ENCODE measurements at regions not wholly inside any gene's neighbourhood (a gene's known extent, or its start where the extent isn't known, plus 50 kb on each side); places are given as distances from the start of the nearest gene placed in this dataset.

DNA sequence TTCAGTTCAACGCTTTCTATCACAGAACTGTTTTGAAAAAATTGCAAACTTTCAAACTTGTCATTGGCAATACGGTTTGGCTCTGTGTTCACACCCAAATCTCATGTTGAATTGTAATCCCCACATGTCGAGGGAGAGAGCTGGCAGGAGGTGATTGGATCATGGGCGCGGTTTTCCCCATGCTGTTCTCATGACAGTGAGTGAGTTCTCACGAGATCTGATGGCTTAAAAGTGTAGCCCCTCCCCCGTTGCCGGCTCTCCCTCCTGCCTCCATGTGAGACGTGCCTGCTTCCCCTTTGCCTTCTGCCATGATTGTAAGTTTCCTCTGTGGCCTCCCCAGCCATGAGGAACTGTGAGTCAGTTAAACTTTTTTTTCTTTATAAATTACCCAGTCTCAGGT lies 1144.0 kb downstream of the BRD1 start:
- ATAC-seq (ENCODE audit: insufficient number of reproducible peaks, low FRiP score, low read depth), result no peak
- DNase-seq (ENCODE audit: low spot score), result no peak
- no peak overlapping the region for H3K4me3 ChIP-seq
- no peaks in the 10 kb centered on the region for H3K36me3 ChIP-seq
- no peak overlapping the region for H3K27ac ChIP-seq
- H3K4me1 ChIP-seq (ENCODE audit: control insufficient read depth in 1 of 2, low read depth in 2 of 2), result no peaks in the 10 kb centered on the region
- no peaks in the 10 kb centered on the region for H3K9me3 ChIP-seq
- TF ChIP-seq, protein P1, sequence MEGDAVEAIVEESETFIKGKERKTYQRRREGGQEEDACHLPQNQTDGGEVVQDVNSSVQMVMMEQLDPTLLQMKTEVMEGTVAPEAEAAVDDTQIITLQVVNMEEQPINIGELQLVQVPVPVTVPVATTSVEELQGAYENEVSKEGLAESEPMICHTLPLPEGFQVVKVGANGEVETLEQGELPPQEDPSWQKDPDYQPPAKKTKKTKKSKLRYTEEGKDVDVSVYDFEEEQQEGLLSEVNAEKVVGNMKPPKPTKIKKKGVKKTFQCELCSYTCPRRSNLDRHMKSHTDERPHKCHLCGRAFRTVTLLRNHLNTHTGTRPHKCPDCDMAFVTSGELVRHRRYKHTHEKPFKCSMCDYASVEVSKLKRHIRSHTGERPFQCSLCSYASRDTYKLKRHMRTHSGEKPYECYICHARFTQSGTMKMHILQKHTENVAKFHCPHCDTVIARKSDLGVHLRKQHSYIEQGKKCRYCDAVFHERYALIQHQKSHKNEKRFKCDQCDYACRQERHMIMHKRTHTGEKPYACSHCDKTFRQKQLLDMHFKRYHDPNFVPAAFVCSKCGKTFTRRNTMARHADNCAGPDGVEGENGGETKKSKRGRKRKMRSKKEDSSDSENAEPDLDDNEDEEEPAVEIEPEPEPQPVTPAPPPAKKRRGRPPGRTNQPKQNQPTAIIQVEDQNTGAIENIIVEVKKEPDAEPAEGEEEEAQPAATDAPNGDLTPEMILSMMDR (IDR thresholded peaks at IDR 0.05), result no peak
- no peaks in the 10 kb centered on the region for H3K27me3 ChIP-seq (replicated peaks; ENCODE audit: insufficient read depth)

DNA sequence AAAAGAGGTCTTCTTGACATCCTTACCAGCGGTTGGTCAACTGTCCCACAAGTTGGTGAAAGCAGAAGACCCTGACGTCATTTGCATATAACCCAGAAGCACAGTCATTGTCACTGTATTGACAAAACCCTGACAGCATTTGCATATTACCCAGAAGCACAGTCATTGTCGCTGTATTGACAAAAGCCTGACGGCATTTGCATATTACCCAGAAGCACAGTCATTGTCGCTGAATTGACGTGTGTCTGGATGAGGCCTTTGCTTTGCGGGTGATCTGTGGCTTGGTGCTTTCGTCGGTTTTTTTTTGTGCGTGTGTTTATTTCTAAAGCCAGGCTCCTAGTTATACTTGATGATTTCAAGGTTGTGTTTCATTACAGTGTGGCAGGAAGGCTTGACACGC lies 1145.2 kb downstream of the BRD1 start:
- ATAC-seq (ENCODE audit: insufficient number of reproducible peaks, low FRiP score, low read depth), result no peak
- DNase-seq (ENCODE audit: low spot score), result no peak
- TF ChIP-seq, protein P1 (IDR thresholded peaks at IDR 0.05), result no peak
- H3K9me3 ChIP-seq, result no peaks in the 10 kb centered on the region
- no peak overlapping the region for H3K27ac ChIP-seq
- H3K27me3 ChIP-seq (replicated peaks; ENCODE audit: insufficient read depth), result no peaks in the 10 kb centered on the region
- no peaks in the 10 kb centered on the region for H3K36me3 ChIP-seq
- no peak overlapping the region for H3K4me3 ChIP-seq
- H3K4me1 ChIP-seq (ENCODE audit: control insufficient read depth in 1 of 2, low read depth in 2 of 2), result no peaks in the 10 kb centered on the region

DNA sequence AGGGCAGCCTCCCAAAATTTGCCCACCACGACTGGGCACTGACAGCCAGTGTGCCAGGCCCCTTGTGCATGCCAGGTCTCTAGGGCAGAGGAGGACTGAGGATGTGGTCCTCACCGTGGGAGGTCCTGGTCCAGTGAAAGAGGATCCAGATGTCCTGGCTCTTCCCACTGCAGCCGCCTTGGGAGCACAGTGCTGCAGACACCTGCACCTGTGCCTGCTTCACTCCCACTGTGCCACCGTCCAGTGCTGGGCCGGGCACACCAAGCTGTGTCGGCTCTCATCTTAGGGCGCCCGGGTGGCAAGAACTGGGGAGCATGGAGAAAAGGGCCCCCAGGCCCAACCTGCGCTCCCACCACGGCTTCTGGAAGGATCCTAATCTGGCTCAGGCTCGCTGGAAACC lies 1147.1 kb downstream of the BRD1 start:
- no peaks in the 10 kb centered on the region for H3K27me3 ChIP-seq (replicated peaks; ENCODE audit: insufficient read depth)
- TF ChIP-seq, protein P1 (IDR thresholded peaks at IDR 0.05), result no peak
- DNase-seq (ENCODE audit: low spot score), result no peak

DNA sequence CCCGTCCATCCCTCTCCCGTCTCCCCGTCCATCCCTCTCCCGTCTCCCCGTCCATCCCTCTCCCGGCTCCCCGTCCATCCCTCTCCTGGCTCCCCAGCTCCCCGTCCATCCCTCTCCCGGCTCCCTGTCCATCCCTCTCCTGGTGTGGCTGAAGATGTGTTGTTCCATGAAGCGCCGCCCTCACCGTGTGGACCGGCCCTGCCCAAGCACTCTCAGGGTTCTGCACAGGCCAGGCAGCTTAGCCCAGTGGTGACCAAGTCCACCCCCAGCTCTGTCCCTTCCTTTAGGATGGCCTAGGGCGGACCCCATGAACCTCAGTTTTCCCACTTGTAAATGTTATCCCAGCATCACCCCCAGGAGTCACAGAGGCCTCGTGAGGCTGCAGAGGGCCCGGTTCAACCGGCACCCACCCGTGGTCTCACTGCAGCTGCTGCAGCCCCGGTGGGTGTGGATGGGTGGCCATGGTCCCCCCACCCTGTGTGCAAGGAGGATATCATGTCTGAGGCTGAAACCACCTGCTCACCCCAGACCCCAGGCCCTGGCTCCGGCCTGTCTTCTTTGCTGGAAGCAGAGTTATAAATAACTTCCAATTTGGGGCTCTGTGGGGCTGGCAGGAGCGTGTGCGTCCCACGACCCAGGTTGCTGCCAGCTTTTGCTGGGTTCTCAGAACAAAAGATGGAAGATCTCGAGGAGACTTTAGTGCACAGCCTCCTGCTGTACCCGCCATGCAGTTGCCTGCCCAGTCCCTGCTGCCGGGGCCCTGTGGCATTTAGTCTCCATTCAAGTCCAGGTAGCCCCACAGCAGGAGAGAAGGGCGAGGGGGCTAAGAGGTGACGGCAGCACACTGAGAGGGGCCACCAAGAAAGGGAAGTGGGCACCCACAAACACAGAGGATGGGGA lies 1147.8 kb downstream of the BRD1 start:
- H3K36me3 ChIP-seq, result no peaks in the 10 kb centered on the region
- DNase-seq (ENCODE audit: low spot score) (no peak), ATAC-seq (ENCODE audit: insufficient number of reproducible peaks, low FRiP score, low read depth) (no peak)
- no peaks in the 10 kb centered on the region for H3K4me1 ChIP-seq (ENCODE audit: control insufficient read depth in 1 of 2, low read depth in 2 of 2)
- no peaks in the 10 kb centered on the region for H3K9me3 ChIP-seq
- TF ChIP-seq, protein P1 (IDR thresholded peaks at IDR 0.05), result no peak
- H3K27ac ChIP-seq, result no peak overlapping the region
- no peak overlapping the region for H3K4me3 ChIP-seq
- H3K27me3 ChIP-seq (replicated peaks; ENCODE audit: insufficient read depth), result no peaks in the 10 kb centered on the region

More for the DNA sequence above, 1147.1 kb downstream of the BRD1 start:
- H3K9me3 ChIP-seq, result no peaks in the 10 kb centered on the region
- H3K4me3 ChIP-seq, result no peak overlapping the region
- no peak for ATAC-seq (ENCODE audit: insufficient number of reproducible peaks, low FRiP score, low read depth)
- H3K27ac ChIP-seq, result no peak overlapping the region
- H3K4me1 ChIP-seq (ENCODE audit: control insufficient read depth in 1 of 2, low read depth in 2 of 2), result no peaks in the 10 kb centered on the region
- H3K36me3 ChIP-seq, result no peaks in the 10 kb centered on the region

DNA sequence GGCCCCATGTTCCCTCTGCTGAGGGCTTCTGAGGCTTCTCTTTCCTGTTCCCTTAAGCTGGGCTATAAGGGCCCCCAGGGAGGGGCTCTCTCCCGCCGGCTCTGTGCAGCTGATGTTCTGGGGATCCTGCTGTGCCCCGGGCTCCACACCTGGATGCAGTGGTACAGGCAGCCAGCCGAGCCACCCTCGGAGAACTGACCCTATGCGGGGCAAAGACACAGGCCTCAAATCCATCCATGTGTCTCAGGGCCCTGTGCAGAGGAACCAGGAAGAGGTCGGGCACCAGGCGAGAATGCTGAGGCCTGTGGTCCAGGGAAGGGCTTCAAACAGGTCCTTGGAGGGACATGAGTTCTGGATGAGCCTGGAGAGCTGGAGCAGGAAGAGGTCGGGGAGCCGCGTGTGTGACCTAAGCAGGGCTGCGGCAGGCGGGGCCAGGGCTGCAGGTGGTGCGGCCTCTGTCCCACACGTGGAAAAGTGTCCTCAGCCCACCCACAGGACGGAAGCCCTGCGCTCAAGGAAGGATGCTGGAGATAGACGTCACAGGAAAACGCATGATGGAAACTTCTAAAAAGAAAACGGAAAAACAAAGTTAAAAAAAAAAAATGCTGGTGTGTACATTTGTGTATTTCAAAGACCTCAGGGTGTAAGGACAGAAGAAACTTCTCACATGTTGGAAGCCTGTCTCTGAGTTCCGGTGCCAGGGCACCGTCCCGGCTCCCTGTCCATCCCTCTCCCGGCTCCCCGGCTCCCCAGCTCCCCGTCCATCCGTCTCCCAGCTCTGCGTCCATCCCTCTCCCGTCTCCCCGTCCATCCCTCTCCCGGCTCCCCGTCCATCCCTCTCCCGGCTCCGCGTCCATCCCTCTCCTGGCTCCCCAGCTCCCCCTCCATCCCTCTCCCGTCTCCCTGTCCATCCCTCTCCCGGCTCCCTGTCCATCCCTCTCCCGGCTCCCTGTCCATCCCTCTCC lies 1149.2 kb downstream of the BRD1 start:
- ATAC-seq (ENCODE audit: insufficient number of reproducible peaks, low FRiP score, low read depth) (no peak), DNase-seq (ENCODE audit: low spot score) (no peak)
- no peak overlapping the region for H3K27ac ChIP-seq
- no peaks in the 10 kb centered on the region for H3K9me3 ChIP-seq
- TF ChIP-seq, protein P1 (IDR thresholded peaks at IDR 0.05), result no peak
- H3K4me3 ChIP-seq, result no peak overlapping the region
- no peaks in the 10 kb centered on the region for H3K27me3 ChIP-seq (replicated peaks; ENCODE audit: insufficient read depth)
- no peaks in the 10 kb centered on the region for H3K4me1 ChIP-seq (ENCODE audit: control insufficient read depth in 1 of 2, low read depth in 2 of 2)
- H3K36me3 ChIP-seq, result no peaks in the 10 kb centered on the region
